H9 (cell line): ENCODE measurements at regions not wholly inside any gene's neighbourhood (a gene's known extent, or its start where the extent isn't known, plus 50 kb on each side); places are given as distances from the start of the nearest gene placed in this dataset.

Experiments
- DNase-seq: peaks from one replicate; pipeline ENCODE4 v3.0.0-alpha.2; 2017
- H2AFZ ChIP-seq: one replicate; pipeline ENCODE4 v1.6.1; 2013; ENCODE audit warnings: mild to moderate bottlenecking, low read length, control low read depth, moderate library complexity
- H2AK5ac ChIP-seq: 2 replicates; pipeline ENCODE4 v1.6.1; 2013; ENCODE audit warnings: low read length, control low read depth, mixed read lengths; ENCODE audit not compliant: insufficient read length
- H2BK120ac ChIP-seq: one replicate; pipeline ENCODE4 v1.6.1; 2013; ENCODE audit warnings: low read depth, mild to moderate bottlenecking, low read length, control low read depth, inconsistent platforms; ENCODE audit not compliant: poor library complexity, severe bottlenecking
- H2BK12ac ChIP-seq: 2 replicates; pipeline ENCODE4 v1.6.1; 2013; ENCODE audit warnings: low read length, control low read depth, mixed read lengths, low read depth; ENCODE audit not compliant: insufficient read length
- H2BK15ac ChIP-seq: 2 replicates; pipeline ENCODE4 v1.6.1; 2013; ENCODE audit warnings: low read depth, low read length, control low read depth
- H2BK20ac ChIP-seq: one replicate; pipeline ENCODE4 v1.6.1; 2013; ENCODE audit warnings: low read depth, mild to moderate bottlenecking, low read length, control low read depth, inconsistent platforms; ENCODE audit not compliant: poor library complexity, severe bottlenecking
- H2BK5ac ChIP-seq: 2 replicates; pipeline ENCODE4 v1.6.1; 2013; ENCODE audit warnings: low read length, control low read depth, mixed read lengths; ENCODE audit not compliant: insufficient read length
- H3K14ac ChIP-seq: 2 replicates; pipeline ENCODE4 v1.6.1; 2013; ENCODE audit warnings: low read length, control low read depth; ENCODE audit not compliant: insufficient read depth
- H3K18ac ChIP-seq: 2 replicates; pipeline ENCODE4 v1.6.1; 2013; ENCODE audit warnings: low read depth, mild to moderate bottlenecking, mixed read lengths, low read length, control low read depth; ENCODE audit not compliant: insufficient read length
- H3K23ac ChIP-seq: 2 replicates; pipeline ENCODE4 v1.6.1; 2013; ENCODE audit warnings: low read length, control low read depth, mixed read lengths, low read depth; ENCODE audit not compliant: insufficient read length
- H3K23me2 ChIP-seq: 2 replicates; pipeline ENCODE4 v1.6.1; 2013; ENCODE audit warnings: low read depth, mild to moderate bottlenecking, mixed read lengths, low read length, control low read depth; ENCODE audit not compliant: insufficient read length, poor library complexity, severe bottlenecking
- H3K27ac ChIP-seq: 2 replicates; pipeline ENCODE4 v1.5.1; 2013; ENCODE audit warnings: low read length, control low read depth, mixed read lengths, low read depth; ENCODE audit not compliant: insufficient read length
- H3K27me3 ChIP-seq: 2 replicates; pipeline ENCODE4 v1.6.1; 2013; ENCODE audit warnings: low read length, control low read depth, inconsistent platforms; ENCODE audit not compliant: insufficient read depth
- H3K4ac ChIP-seq: 2 replicates; pipeline ENCODE4 v1.6.1; 2013; ENCODE audit warnings: low read depth, mild to moderate bottlenecking, control low read depth, inconsistent platforms, low read length, moderate library complexity
- H3K4me1 ChIP-seq: 2 replicates; pipeline ENCODE4 v1.6.1; 2013; ENCODE audit warnings: low read length, control low read depth, inconsistent platforms; ENCODE audit not compliant: insufficient read depth
- H3K4me2 ChIP-seq: 2 replicates; pipeline ENCODE4 v1.6.1; 2013; ENCODE audit warnings: low read length, control low read depth, mixed read lengths; ENCODE audit not compliant: insufficient read length, insufficient read depth
- H3K56ac ChIP-seq: 2 replicates; pipeline ENCODE4 v1.6.1; 2013; ENCODE audit warnings: low read depth, mild to moderate bottlenecking, mixed read lengths, low read length, control low read depth; ENCODE audit not compliant: insufficient read length
- H3K79me1 ChIP-seq: 2 replicates; pipeline ENCODE4 v1.6.1; 2013; ENCODE audit warnings: low read depth, mild to moderate bottlenecking, moderate library complexity, low read length, control low read depth, inconsistent platforms; ENCODE audit not compliant: insufficient read depth, poor library complexity, severe bottlenecking
- H3K79me2 ChIP-seq: 2 replicates; pipeline ENCODE4 v1.6.1; 2013; ENCODE audit warnings: low read length, control low read depth, inconsistent platforms; ENCODE audit not compliant: insufficient read depth
- H3K9ac ChIP-seq: 2 replicates; pipeline ENCODE4 v1.6.1; 2013; ENCODE audit warnings: low read length, control low read depth, mixed read lengths; ENCODE audit not compliant: insufficient read length; ENCODE audit errors: extremely low read depth
- H3K9me3 ChIP-seq: one replicate; pipeline ENCODE4 v1.6.1; 2013; ENCODE audit warnings: low read depth, low read length, inconsistent platforms; ENCODE audit not compliant: control insufficient read depth
- H3T11ph ChIP-seq: one replicate; pipeline ENCODE4 v1.6.1; 2013; ENCODE audit warnings: mild to moderate bottlenecking, low read length, control low read depth, inconsistent platforms
- H4K20me1 ChIP-seq: one replicate; pipeline ENCODE4 v1.6.1; 2013; ENCODE audit not compliant: control insufficient read depth, insufficient read length, insufficient read depth
- H4K5ac ChIP-seq: 2 replicates; pipeline ENCODE4 v1.6.1; 2013; ENCODE audit warnings: low read depth, mild to moderate bottlenecking, mixed read lengths, low read length, control low read depth; ENCODE audit not compliant: insufficient read length
- H4K8ac ChIP-seq: replicated peaks from 2 replicates; pipeline ENCODE4 v1.6.1; 2013; ENCODE audit warnings: low read length, control low read depth, mixed read lengths, low read depth; ENCODE audit not compliant: insufficient read length
- H4K91ac ChIP-seq: 2 replicates; pipeline ENCODE4 v1.6.1; 2013; ENCODE audit warnings: low read depth, mild to moderate bottlenecking, moderate library complexity, mixed read lengths, low read length, control low read depth; ENCODE audit not compliant: insufficient read length
- H3K27ac Mint-ChIP-seq, 3 experiments: 2 replicates in 2 of 3; 3 replicates in 1 of 3; pipeline ENCODE4 v1.8.0; 2020 to 2021; ENCODE audit warnings: mixed read lengths in 3 of 3, mild to moderate bottlenecking in 1 of 3, moderate library complexity in 1 of 3
- H3K27me3 Mint-ChIP-seq: 2 replicates; pipeline ENCODE4 v1.8.0; 2021; ENCODE audit warnings: low read depth, mild to moderate bottlenecking, moderate library complexity, mixed read lengths
- H3K36me3 Mint-ChIP-seq, 3 experiments: 2 replicates in 2 of 3; 3 replicates in 1 of 3; pipeline ENCODE4 v1.8.0; 2020 to 2021; ENCODE audit warnings: low read depth in 3 of 3, mixed read lengths in 3 of 3; ENCODE audit not compliant: insufficient read depth in 1 of 3
- H3K4me1 Mint-ChIP-seq, 2 experiments: 2 replicates each; pipeline ENCODE4 v1.8.0; 2020; ENCODE audit warnings: mixed read lengths in 2 of 2
- H3K4me3 Mint-ChIP-seq, 2 experiments: 2 replicates in 1 of 2; 3 replicates in 1 of 2; pipeline ENCODE4 v1.8.0; 2020 to 2021; ENCODE audit warnings: mild to moderate bottlenecking in 2 of 2, mixed read lengths in 2 of 2, moderate library complexity in 1 of 2
- H3K9me3 Mint-ChIP-seq, 2 experiments: 2 replicates in 1 of 2; 3 replicates in 1 of 2; pipeline ENCODE4 v1.8.0; 2020; ENCODE audit warnings: mild to moderate bottlenecking in 2 of 2, mixed read lengths in 2 of 2, moderate library complexity in 1 of 2
- CTCF ChIP-seq: fragments of 200-600 bp; sonication (generic); conservative IDR thresholded peaks from 3 replicates; pipeline ENCODE4 v1.8.0; 2021; ENCODE audit warnings: antibody characterized with exemption, mild to moderate bottlenecking
- WGBS: extraction: QIAGEN DNeasy Blood & Tissue Kit; methylation state at CpG from one replicate; pipeline ENCODE4 v1.1.7; 2013; ENCODE audit warnings: missing lambda C conversion rate, low lambda C conversion rate, mixed read lengths; ENCODE audit not compliant: insufficient read length; ENCODE audit errors: extremely low coverage; 5-methylcytosine and 5-hydroxymethylcytosine counted together

GRCh38 chr1:143625886-143626285, 345.9 kb downstream of the FAM72C start:
- Histone ChIP-seq H3K79me1 (no peaks in the 10 kb centered on the region), H3K4me2 (no peak overlapping the region), H2AFZ (no peak overlapping the region), H2BK12ac (no peak overlapping the region), H3K14ac (no peak overlapping the region), H4K8ac (no peak overlapping the region), H3K9ac (no peak overlapping the region), H3K79me2 (no peaks in the 10 kb centered on the region), H2BK20ac (no peak overlapping the region), H3K23me2 (no peaks in the 10 kb centered on the region), H3K27me3 (no peaks in the 10 kb centered on the region), H3K27ac (no peak overlapping the region), H4K5ac (no peak overlapping the region), H4K91ac (no peak overlapping the region), H3K56ac (no peak overlapping the region), H2BK5ac (no peak overlapping the region), H3T11ph (no peak overlapping the region), H2BK120ac (no peak overlapping the region), H3K4me1 (no peaks in the 10 kb centered on the region), H2AK5ac (no peak overlapping the region), H4K20me1 (no peaks in the 10 kb centered on the region), H3K4ac (no peak overlapping the region), H2BK15ac (no peak overlapping the region), H3K18ac (no peak overlapping the region), H3K9me3 (peaks cover 66% of the 10 kb centered on the region), H3K23ac (no peak overlapping the region)
- TF ChIP-seq CTCF: no peak
- Mint-ChIP-seq H3K27ac (no peak overlapping the region), H3K4me3 (no peak overlapping the region), H3K27me3 (no peaks in the 10 kb centered on the region), H3K4me1 (no peaks in the 10 kb centered on the region), H3K36me3 (peaks cover 5 to 38% (median 14%) of the 10 kb centered on the region in 3 experiments; a peak in 5 of 7 replicates), H3K9me3 (peaks cover 85 to 88% of the 10 kb centered on the region in 2 experiments)
- DNase-seq: no peak
- whole genome bisulfite sequencing: no CpG with 5 or more reads among the region's 2 CpGs
